PC-3 (cell line): ENCODE measurements at regions not wholly inside any gene's neighbourhood (a gene's known extent, or its start where the extent isn't known, plus 50 kb on each side); places are given as distances from the start of the nearest gene placed in this dataset.

Experiments
- ATAC-seq: fragments of 200-7000 bp; cut with Tn5 transposase; 2 replicates; pipeline ENCODE4 v1.9.1; 2020; ENCODE audit warnings: mild to moderate bottlenecking, moderate library complexity
- BruUV-seq: library from RNA; stranded (reverse); fragments of 400-500 nt; replicated peaks from 2 replicates; lab custom pipeline; 2021; lab: Mats Ljungman, UMichigan
- CTCF ChIA-PET: fragments of 300-600 bp; sonication (Branson Sonifier 250); formaldehyde crosslinking; loops from one replicate; lab custom pipeline; 2022; ENCODE audit warnings: antibody characterized with exemption; lab: Charles Lee
- POLR2A ChIA-PET: fragments of 300-600 bp; sonication (Branson Sonifier 250); formaldehyde crosslinking; loops from one replicate; lab custom pipeline; 2022; ENCODE audit warnings: antibody characterized with exemption; ENCODE audit not compliant: unreplicated experiment; lab: Charles Lee
- DNase-seq: peaks from one replicate; pipeline ENCODE4 v3.0.0-alpha.2; 2015
- H2AFZ ChIP-seq: fragments of 300-600 bp; sonication (generic); 2 replicates; pipeline ENCODE4 v1.6.0; 2016; ENCODE audit warnings: antibody characterized with exemption, low read length
- H3F3A ChIP-seq: fragments of 300-600 bp; sonication (generic); one replicate; pipeline ENCODE4 v1.6.0; 2017; ENCODE audit warnings: antibody characterized with exemption, low read length, control low read depth, mild to moderate bottlenecking; ENCODE audit not compliant: unreplicated experiment
- H3K27ac ChIP-seq: fragments of 300-600 bp; sonication (generic); 2 replicates; pipeline ENCODE4 v1.5.1; 2016; ENCODE audit warnings: mild to moderate bottlenecking, low read length
- H3K27me3 ChIP-seq: fragments of 300-600 bp; sonication (generic); 2 replicates; pipeline ENCODE4 v1.6.1; 2016; ENCODE audit warnings: low read length, mixed read lengths
- H3K36me3 ChIP-seq: fragments of 300-600 bp; sonication (generic); 2 replicates; pipeline ENCODE4 v1.6.1; 2016; ENCODE audit warnings: low read depth, mixed run types, low read length, mixed read lengths
- H3K4me1 ChIP-seq: fragments of 300-600 bp; sonication (generic); 2 replicates; pipeline ENCODE4 v1.5.1; 2016; ENCODE audit warnings: low read length; ENCODE audit not compliant: insufficient read depth
- H3K4me2 ChIP-seq: fragments of 300-600 bp; sonication (generic); 2 replicates; pipeline ENCODE4 v1.6.0; 2016; ENCODE audit warnings: low read length
- H3K4me3 ChIP-seq: fragments of 300-600 bp; sonication (generic); 2 replicates; pipeline ENCODE4 v1.5.1; 2016; ENCODE audit warnings: mild to moderate bottlenecking, low read length, mixed read lengths
- H3K79me2 ChIP-seq: fragments of 300-600 bp; sonication (generic); 2 replicates; pipeline ENCODE4 v1.6.1; 2017; ENCODE audit warnings: low read length, mixed read lengths
- H3K9ac ChIP-seq: fragments of 300-600 bp; sonication (generic); 2 replicates; pipeline ENCODE4 v1.6.0; 2016; ENCODE audit warnings: mild to moderate bottlenecking, low read length
- H3K9me2 ChIP-seq: fragments of 300-600 bp; sonication (generic); replicated peaks from 2 replicates; pipeline ENCODE4 v1.6.1; 2016; ENCODE audit warnings: mixed run types, low read length, mixed read lengths
- H3K9me3 ChIP-seq: fragments of 300-600 bp; sonication (generic); 2 replicates; pipeline ENCODE4 v1.6.1; 2016; ENCODE audit warnings: low read length, mixed read lengths
- H4K20me1 ChIP-seq: fragments of 300-600 bp; sonication (generic); 2 replicates; pipeline ENCODE4 v1.6.1; 2016; ENCODE audit warnings: low read length, mixed read lengths
- CTCF ChIP-seq: fragments of 300-600 bp; sonication (generic); conservative IDR thresholded peaks from 2 replicates; pipeline ENCODE4 v1.5.1; 2017; ENCODE audit warnings: antibody characterized with exemption, low read depth, mild to moderate bottlenecking, low read length
- EZH2 ChIP-seq: fragments of 300-600 bp; sonication (generic); IDR thresholded peaks from one replicate; pipeline ENCODE4 v1.6.1; 2017; ENCODE audit warnings: antibody characterized with exemption, mild to moderate bottlenecking, low read length; ENCODE audit not compliant: unreplicated experiment
- EZH2phosphoT487 ChIP-seq: fragments of 300-600 bp; sonication (generic); IDR thresholded peaks from 2 replicates; pipeline ENCODE4 v1.6.1; 2018; ENCODE audit warnings: mild to moderate bottlenecking, antibody characterized with exemption, low read length, borderline replicate concordance
- intact Hi-C: fragments of 100-400 bp; cut with micrococcal nuclease; formaldehyde crosslinking; loops from 2 replicates; pipeline ENCODE4 v1.9.0; 2023

GRCh38 chr5:88426441-88426840, 157.8 kb upstream of the TMEM161B start:
- Histone ChIP-seq H3K9me3 (no peaks in the 10 kb centered on the region), H3K36me3 (no peaks in the 10 kb centered on the region), H4K20me1 (no peaks in the 10 kb centered on the region), H3K27ac (no peak overlapping the region), H3K27me3 (no peaks in the 10 kb centered on the region), H3F3A (no peaks in the 10 kb centered on the region), H3K4me1 (no peaks in the 10 kb centered on the region), H3K4me3 (no peak overlapping the region), H2AFZ (no peak overlapping the region), H3K4me2 (no peak overlapping the region), H3K9ac (no peak overlapping the region), H3K79me2 (no peaks in the 10 kb centered on the region), H3K9me2 (no peaks in the 10 kb centered on the region)
- no peak for TF ChIP-seq CTCF
- TF ChIP-seq EZH2: no peak
- no peak for TF ChIP-seq EZH2phosphoT487
- ATAC-seq (no peak), DNase-seq (no peak)
- BruUV-seq: no TSS peak
- ChIA-PET POLR2A (no interaction called here), CTCF (no interaction called here)
- intact Hi-C loops: no loop called here

GRCh38 chr5:88425124-88425523, 156.5 kb upstream of the TMEM161B start:
- DNase-seq: no peak
- ChIA-PET CTCF (no interaction called here), POLR2A (no interaction called here)
- Histone ChIP-seq H3K27ac (no peak overlapping the region), H3K9me2 (no peaks in the 10 kb centered on the region), H3K9ac (no peak overlapping the region), H2AFZ (no peak overlapping the region), H3K36me3 (no peaks in the 10 kb centered on the region), H3K4me2 (no peak overlapping the region), H4K20me1 (no peaks in the 10 kb centered on the region), H3K27me3 (no peaks in the 10 kb centered on the region), H3F3A (no peaks in the 10 kb centered on the region), H3K9me3 (no peaks in the 10 kb centered on the region), H3K4me1 (no peaks in the 10 kb centered on the region), H3K79me2 (no peaks in the 10 kb centered on the region), H3K4me3 (no peak overlapping the region)
- no TSS peak for BruUV-seq
- intact Hi-C loops: no loop called here
- no peak for ATAC-seq
- TF ChIP-seq EZH2phosphoT487 (no peak), EZH2 (no peak), CTCF (no peak)

- ATAC-seq (no peak), DNase-seq (no peak)
- Histone ChIP-seq H3K9me2 (no peaks in the 10 kb centered on the region), H3K27ac (no peak overlapping the region), H3K9me3 (no peaks in the 10 kb centered on the region), H3K9ac (no peak overlapping the region), H3K4me1 (no peaks in the 10 kb centered on the region), H3F3A (no peaks in the 10 kb centered on the region), H4K20me1 (no peaks in the 10 kb centered on the region), H3K27me3 (no peaks in the 10 kb centered on the region), H3K36me3 (no peaks in the 10 kb centered on the region), H3K79me2 (no peaks in the 10 kb centered on the region), H2AFZ (no peak overlapping the region), H3K4me2 (no peak overlapping the region), H3K4me3 (no peak overlapping the region)
- no TSS peak for BruUV-seq
- no peak for TF ChIP-seq EZH2phosphoT487
- TF ChIP-seq EZH2: no peak
- no peak for TF ChIP-seq CTCF
- ChIA-PET POLR2A (no interaction called here), CTCF (no interaction called here)
- intact Hi-C loops: no loop called here
Measured at GRCh38 chr5:88419931-88420330, 151.3 kb upstream of the TMEM161B start.
